Endothelial cell (in vitro differentiated cells): ENCODE measurements at regions not wholly inside any gene's neighbourhood (a gene's known extent, or its start where the extent isn't known, plus 50 kb on each side); places are given as distances from the start of the nearest gene placed in this dataset.

ENCODE experiments used
- DNase-seq: peaks from one replicate; pipeline ENCODE4 v3.0.0; 2021; ENCODE audit warnings: low spot score
- H3K27ac Mint-ChIP-seq: one replicate; pipeline ENCODE4 v1.8.0; 2021; ENCODE audit warnings: mixed read lengths, inconsistent platforms; ENCODE audit not compliant: unreplicated experiment
- H3K27me3 Mint-ChIP-seq: one replicate; pipeline ENCODE4 v1.8.0; 2021; ENCODE audit warnings: mild to moderate bottlenecking, moderate library complexity, mixed read lengths, inconsistent platforms; ENCODE audit not compliant: unreplicated experiment
- H3K36me3 Mint-ChIP-seq: one replicate; pipeline ENCODE4 v1.8.0; 2021; ENCODE audit warnings: mild to moderate bottlenecking, low read depth, mixed read lengths, inconsistent platforms; ENCODE audit not compliant: unreplicated experiment
- H3K4me1 Mint-ChIP-seq: one replicate; pipeline ENCODE4 v1.8.0; 2021; ENCODE audit warnings: mild to moderate bottlenecking, mixed read lengths, inconsistent platforms; ENCODE audit not compliant: unreplicated experiment
- H3K4me3 Mint-ChIP-seq: one replicate; pipeline ENCODE4 v1.8.0; 2021; ENCODE audit warnings: mild to moderate bottlenecking, mixed read lengths, inconsistent platforms; ENCODE audit not compliant: unreplicated experiment
- H3K9me3 Mint-ChIP-seq: one replicate; pipeline ENCODE4 v1.8.0; 2021; ENCODE audit warnings: mixed read lengths, inconsistent platforms; ENCODE audit not compliant: unreplicated experiment
- TF ChIP-seq, protein P1 (sequence below): fragments of 200-600 bp; sonication (generic); IDR thresholded peaks from one replicate; pipeline ENCODE4 v1.5.0; 2021; ENCODE audit warnings: antibody characterized with exemption; ENCODE audit not compliant: unreplicated experiment

DNA sequence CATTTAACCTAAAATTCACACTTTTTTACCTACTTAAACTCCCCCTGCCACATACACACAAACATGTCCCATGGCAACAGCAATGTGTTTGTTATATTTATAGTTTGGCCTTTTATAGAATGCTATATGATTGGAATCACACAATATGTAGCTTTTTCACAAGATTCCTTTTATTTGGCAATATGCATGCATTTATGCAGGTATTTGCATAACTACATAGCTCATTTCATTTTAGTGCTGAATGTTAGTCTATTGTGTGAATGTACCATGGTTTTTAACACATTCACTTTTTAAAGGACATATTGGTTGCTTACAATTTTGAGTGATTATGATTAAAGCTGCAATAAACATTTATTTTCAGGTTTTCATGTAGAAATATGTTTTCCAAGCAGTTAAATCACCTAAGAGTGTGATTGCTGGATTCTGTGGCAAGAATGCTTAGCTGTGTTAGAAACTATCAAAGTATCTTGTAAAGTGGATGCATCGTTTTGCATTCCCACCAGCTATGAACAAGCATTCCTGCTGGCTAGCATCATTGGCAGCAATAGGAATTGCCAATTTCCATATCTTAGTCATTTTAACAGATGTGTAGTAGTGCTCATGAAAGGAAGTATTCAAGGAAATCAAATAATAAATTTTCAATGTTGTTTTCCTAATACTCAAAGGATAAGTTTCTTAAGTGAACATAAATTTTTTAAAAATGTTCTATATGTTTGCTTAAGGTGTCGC lies 557.0 kb downstream of the SLITRK1 start:
- TF ChIP-seq, protein P1, sequence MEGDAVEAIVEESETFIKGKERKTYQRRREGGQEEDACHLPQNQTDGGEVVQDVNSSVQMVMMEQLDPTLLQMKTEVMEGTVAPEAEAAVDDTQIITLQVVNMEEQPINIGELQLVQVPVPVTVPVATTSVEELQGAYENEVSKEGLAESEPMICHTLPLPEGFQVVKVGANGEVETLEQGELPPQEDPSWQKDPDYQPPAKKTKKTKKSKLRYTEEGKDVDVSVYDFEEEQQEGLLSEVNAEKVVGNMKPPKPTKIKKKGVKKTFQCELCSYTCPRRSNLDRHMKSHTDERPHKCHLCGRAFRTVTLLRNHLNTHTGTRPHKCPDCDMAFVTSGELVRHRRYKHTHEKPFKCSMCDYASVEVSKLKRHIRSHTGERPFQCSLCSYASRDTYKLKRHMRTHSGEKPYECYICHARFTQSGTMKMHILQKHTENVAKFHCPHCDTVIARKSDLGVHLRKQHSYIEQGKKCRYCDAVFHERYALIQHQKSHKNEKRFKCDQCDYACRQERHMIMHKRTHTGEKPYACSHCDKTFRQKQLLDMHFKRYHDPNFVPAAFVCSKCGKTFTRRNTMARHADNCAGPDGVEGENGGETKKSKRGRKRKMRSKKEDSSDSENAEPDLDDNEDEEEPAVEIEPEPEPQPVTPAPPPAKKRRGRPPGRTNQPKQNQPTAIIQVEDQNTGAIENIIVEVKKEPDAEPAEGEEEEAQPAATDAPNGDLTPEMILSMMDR, result no peak
- Mint-ChIP-seq H3K4me1 (no peaks in the 10 kb centered on the region), H3K27me3 (peaks cover 2% of the 10 kb centered on the region), H3K9me3 (no peaks in the 10 kb centered on the region), H3K4me3 (no peak overlapping the region), H3K36me3 (no peaks in the 10 kb centered on the region), H3K27ac (no peak overlapping the region)
- DNase-seq, result no peak

DNA sequence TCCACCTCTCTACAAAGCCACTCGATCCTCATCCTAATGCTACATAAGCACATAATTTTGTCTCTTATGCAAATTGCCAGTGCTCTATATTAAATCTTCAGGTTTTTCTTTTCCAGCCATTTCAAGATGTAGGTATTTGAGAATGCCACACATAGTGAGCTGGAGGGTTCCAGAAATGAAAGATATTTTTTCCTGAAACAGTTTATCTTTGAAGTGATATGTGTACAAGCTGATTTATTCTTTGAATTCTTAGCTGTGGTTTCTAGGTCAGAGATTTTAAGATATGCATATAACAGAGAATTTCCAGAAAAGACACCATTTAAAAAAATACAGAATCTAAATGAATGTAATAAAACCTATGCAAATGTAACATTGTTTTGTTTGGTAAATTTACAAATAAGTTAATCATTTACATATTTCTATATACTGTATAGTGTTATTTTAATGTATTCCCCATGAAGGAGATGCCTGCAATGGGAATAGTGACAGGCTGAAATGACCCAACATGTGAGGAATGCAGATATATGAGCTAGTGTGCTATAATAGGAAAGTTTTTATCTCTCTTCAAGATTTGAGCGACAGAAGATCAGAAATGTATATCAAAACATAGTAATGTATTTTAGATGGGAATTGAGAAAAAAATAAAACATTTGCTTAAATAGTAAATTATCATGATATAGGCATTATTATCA lies 570.2 kb downstream of the SLITRK1 start:
- Mint-ChIP-seq H3K9me3 (no peaks in the 10 kb centered on the region), H3K4me3 (no peak overlapping the region), H3K36me3 (no peaks in the 10 kb centered on the region), H3K27ac (no peak overlapping the region), H3K4me1 (no peaks in the 10 kb centered on the region), H3K27me3 (no peaks in the 10 kb centered on the region)
- TF ChIP-seq, protein P1, result no peak
- DNase-seq, result no peak

DNA sequence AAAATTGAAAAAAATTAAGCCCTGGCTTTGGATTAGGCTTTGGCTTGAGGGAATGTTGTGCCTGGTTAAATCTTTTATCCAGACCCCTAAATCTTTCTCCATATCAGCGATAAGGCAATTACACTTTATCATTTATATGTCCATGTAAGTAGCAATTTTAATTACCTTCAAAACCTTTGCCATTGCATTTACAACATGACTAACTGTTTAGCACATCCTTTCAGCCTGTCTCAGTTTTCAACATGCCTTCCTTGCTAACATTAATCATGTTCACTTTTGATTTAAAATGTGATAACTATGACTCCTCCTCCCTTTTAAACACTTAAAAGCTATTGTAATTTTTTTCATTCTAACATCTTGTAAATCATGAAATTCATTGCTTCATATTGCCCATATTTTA lies 583.7 kb downstream of the SLITRK1 start:
- H3K9me3 Mint-ChIP-seq, result no peaks in the 10 kb centered on the region
- H3K4me1 Mint-ChIP-seq, result no peaks in the 10 kb centered on the region
- peaks cover 1% of the 10 kb centered on the region for H3K27me3 Mint-ChIP-seq
- no peak overlapping the region for H3K27ac Mint-ChIP-seq
- no peak for DNase-seq
- H3K4me3 Mint-ChIP-seq, result no peak overlapping the region
- no peaks in the 10 kb centered on the region for H3K36me3 Mint-ChIP-seq
- TF ChIP-seq, protein P1, result no peak

GRCh38 chr13:83297586-83298290 lies 584.5 kb downstream of the SLITRK1 start:
- H3K27ac Mint-ChIP-seq, result no peak overlapping the region
- no peaks in the 10 kb centered on the region for H3K36me3 Mint-ChIP-seq
- DNase-seq, result no peak
- no peak overlapping the region for H3K4me3 Mint-ChIP-seq
- H3K27me3 Mint-ChIP-seq, result peaks cover 1% of the 10 kb centered on the region
- TF ChIP-seq, protein P1, result no peak
- H3K9me3 Mint-ChIP-seq, result no peaks in the 10 kb centered on the region
- H3K4me1 Mint-ChIP-seq, result no peaks in the 10 kb centered on the region

- H3K27ac Mint-ChIP-seq, result no peak overlapping the region
- TF ChIP-seq, protein P1, result no peak
- no peaks in the 10 kb centered on the region for H3K36me3 Mint-ChIP-seq
- H3K4me1 Mint-ChIP-seq, result no peaks in the 10 kb centered on the region
- no peaks in the 10 kb centered on the region for H3K9me3 Mint-ChIP-seq
- DNase-seq, result no peak
- no peak overlapping the region for H3K4me3 Mint-ChIP-seq
- no peaks in the 10 kb centered on the region for H3K27me3 Mint-ChIP-seq
Measured at GRCh38 chr13:83295686-83296085, 586.6 kb downstream of the SLITRK1 start.
